ENCODE measurements at regions not wholly inside any gene's neighbourhood (a gene's known extent, or its start where the extent isn't known, plus 50 kb on each side); places are given as distances from the start of the nearest gene placed in this dataset.

- H4K20me1 ChIP-seq (ENCODE audit: control insufficient read depth, insufficient read depth, low read depth, low read length), result no peaks in the 10 kb centered on the region
- H3K9me3 ChIP-seq (ENCODE audit: control insufficient read depth, insufficient read depth, low read length), result no peaks in the 10 kb centered on the region
- H3K4me1 ChIP-seq (ENCODE audit: control insufficient read depth, low read length), result peaks cover 8% of the 10 kb centered on the region
- no peak overlapping the region for H3K4me2 ChIP-seq (ENCODE audit: low read length)
- no peaks in the 10 kb centered on the region for H3K36me3 ChIP-seq (ENCODE audit: control insufficient read depth, low read length)
- TF ChIP-seq CTCF (IDR thresholded peaks at IDR 0.05; ENCODE audit: low read depth, low read length, poor library complexity, severe bottlenecking) (no peak), EZH2phosphoT487 (IDR thresholded peaks at IDR 0.05; ENCODE audit: borderline replicate concordance, low read length) (no peak)
- peaks cover 16% of the 10 kb centered on the region for H3K27me3 ChIP-seq (ENCODE audit: control insufficient read depth, low read length)
- no peaks in the 10 kb centered on the region for H3F3A ChIP-seq (ENCODE audit: control insufficient read depth, insufficient read depth)
- no peaks in the 10 kb centered on the region for H3K79me2 ChIP-seq (ENCODE audit: control insufficient read depth, low read length)
- no peaks in the 10 kb centered on the region for H3K9me2 ChIP-seq (replicated peaks; ENCODE audit: control insufficient read depth, low read length)
- no peak overlapping the region for H3K27ac ChIP-seq (ENCODE audit: low read depth, low read length)
- no peak overlapping the region for H3K4me3 ChIP-seq (ENCODE audit: low read length)
Measured at GRCh38 chr1:60950224-60951063, 131.9 kb upstream of the NFIA start.

GRCh38 chr1:60949826-60950197 is 132.5 kb upstream of the NFIA start:
- Histone ChIP-seq H3K27me3 (ENCODE audit: control insufficient read depth, low read length) (peaks cover 14% of the 10 kb centered on the region), H4K20me1 (ENCODE audit: control insufficient read depth, insufficient read depth, low read depth, low read length) (no peaks in the 10 kb centered on the region), H3K36me3 (ENCODE audit: control insufficient read depth, low read length) (no peaks in the 10 kb centered on the region), H3K4me1 (ENCODE audit: control insufficient read depth, low read length) (peaks cover 8% of the 10 kb centered on the region), H3K79me2 (ENCODE audit: control insufficient read depth, low read length) (no peaks in the 10 kb centered on the region), H3K4me3 (ENCODE audit: low read length) (no peak overlapping the region), H3K9me3 (ENCODE audit: control insufficient read depth, insufficient read depth, low read length) (no peaks in the 10 kb centered on the region), H3K9me2 (replicated peaks; ENCODE audit: control insufficient read depth, low read length) (no peaks in the 10 kb centered on the region), H3K4me2 (ENCODE audit: low read length) (no peak overlapping the region), H3F3A (ENCODE audit: control insufficient read depth, insufficient read depth) (no peaks in the 10 kb centered on the region), H3K27ac (ENCODE audit: low read depth, low read length) (no peak overlapping the region)
- TF ChIP-seq EZH2phosphoT487 (IDR thresholded peaks at IDR 0.05; ENCODE audit: borderline replicate concordance, low read length) (no peak), CTCF (IDR thresholded peaks at IDR 0.05; ENCODE audit: low read depth, low read length, poor library complexity, severe bottlenecking) (no peak)

GRCh38 chr1:60949154-60949825 is 133.1 kb upstream of the NFIA start:
- Histone ChIP-seq H3K27ac (ENCODE audit: low read depth, low read length) (no peak overlapping the region), H4K20me1 (ENCODE audit: control insufficient read depth, insufficient read depth, low read depth, low read length) (no peaks in the 10 kb centered on the region), H3K79me2 (ENCODE audit: control insufficient read depth, low read length) (no peaks in the 10 kb centered on the region), H3K4me3 (ENCODE audit: low read length) (no peak overlapping the region), H3K36me3 (ENCODE audit: control insufficient read depth, low read length) (no peaks in the 10 kb centered on the region), H3K27me3 (ENCODE audit: control insufficient read depth, low read length) (peaks cover 13% of the 10 kb centered on the region), H3K9me2 (replicated peaks; ENCODE audit: control insufficient read depth, low read length) (no peaks in the 10 kb centered on the region), H3F3A (ENCODE audit: control insufficient read depth, insufficient read depth) (no peaks in the 10 kb centered on the region), H3K4me1 (ENCODE audit: control insufficient read depth, low read length) (peaks cover 8% of the 10 kb centered on the region), H3K9me3 (ENCODE audit: control insufficient read depth, insufficient read depth, low read length) (no peaks in the 10 kb centered on the region), H3K4me2 (ENCODE audit: low read length) (no peak overlapping the region)
- TF ChIP-seq CTCF (IDR thresholded peaks at IDR 0.05; ENCODE audit: low read depth, low read length, poor library complexity, severe bottlenecking) (no peak), EZH2phosphoT487 (IDR thresholded peaks at IDR 0.05; ENCODE audit: borderline replicate concordance, low read length) (no peak)

Data from DOHH2 (cell line).